OCI-LY3 (cell line): ENCODE measurements at regions not wholly inside any gene's neighbourhood (a gene's known extent, or its start where the extent isn't known, plus 50 kb on each side); places are given as distances from the start of the nearest gene placed in this dataset.

Source experiments
- CTCF ChIP-seq: fragments of 200-600, 300-600 bp; sonication (generic); IDR thresholded peaks from 2 replicates; pipeline ENCODE4 v1.5.1; 2014; ENCODE audit warnings: antibody characterized with exemption, low read length, low read depth
- EZH2phosphoT487 ChIP-seq: fragments of 200-600 bp; shearing (Covaris generic); IDR thresholded peaks from 2 replicates; pipeline ENCODE4 v1.6.1; 2018; ENCODE audit warnings: antibody characterized with exemption, mixed run types, low read depth

GRCh38 chr5:38686658-38687057 lies 130.2 kb upstream of the LIFR start:
- TF ChIP-seq CTCF: no peak
- TF ChIP-seq EZH2phosphoT487: no peak
